Body of pancreas (tissue), 4 donors: ENCODE measurements at regions not wholly inside any gene's neighbourhood (a gene's known extent, or its start where the extent isn't known, plus 50 kb on each side); places are given as distances from the start of the nearest gene placed in this dataset.

Experiments used
- ATAC-seq: fragments of 150-250 bp; one replicate; pipeline ENCODE4 v1.9.1; 2016
- DNase-seq, 4 donors: peaks; one replicate each; pipeline ENCODE4 v3.0.0-alpha.2; 2019
- H3K27ac ChIP-seq, 4 donors: fragments of 200-600 bp; sonication (generic); 1 replicate in 3 of 4; 2 replicates in 1 of 4; pipeline versions ENCODE4 v1.5.1 to v1.6.1; 2016 to 2019; ENCODE audit warnings: mild to moderate bottlenecking in 1 of 4, mixed read lengths in 1 of 4, moderate library complexity in 1 of 4
- H3K27me3 ChIP-seq, 2 donors: fragments of 200-600 bp; sonication (generic); one replicate each; pipeline ENCODE4 v1.6.0; 2016; ENCODE audit warnings: mild to moderate bottlenecking in 1 of 2
- H3K36me3 ChIP-seq, 2 donors: fragments of 200-600 bp; sonication (generic); replicated peaks in 1 of 2; 2 replicates each; pipeline ENCODE4 v1.5.1; 2016; ENCODE audit warnings: low read depth in 2 of 2; ENCODE audit not compliant: insufficient read depth in 1 of 2
- H3K4me1 ChIP-seq: fragments of 200-600 bp; sonication (generic); one replicate; pipeline ENCODE4 v1.6.0; 2016
- H3K4me3 ChIP-seq, 2 donors: fragments of 200-600 bp; sonication (generic); 1 replicate in 1 of 2; 2 replicates in 1 of 2; pipeline ENCODE4 v1.5.1; 2016 to 2019
- H3K9me3 ChIP-seq, 3 donors: fragments of 200-600 bp; sonication (generic); 1 replicate in 2 of 3; 2 replicates in 1 of 3; pipeline ENCODE4 v1.5.1; 2016
- CTCF ChIP-seq, 7 experiments: fragments of 450-650 bp in 4 of 7; fragments of 200-600 bp in 3 of 7; sonication (generic) in 3 of 7; IDR thresholded peaks; one replicate each; pipeline ENCODE4 v1.5.1; 2016 to 2019; ENCODE audit warnings: antibody characterized with exemption in 7 of 7
- POLR2A ChIP-seq, 3 donors: fragments of 450-650 bp; IDR thresholded peaks; one replicate each; pipeline ENCODE4 v1.6.1; 2016; ENCODE audit warnings: antibody characterized with exemption in 3 of 3, mild to moderate bottlenecking in 2 of 3
- WGBS, 2 donors: methylation state at CpG; one replicate each; pipeline ENCODE4 v1.1.5; 2017; 5-methylcytosine and 5-hydroxymethylcytosine counted together
- intact Hi-C: fragments of 100-400 bp; cut with DNase I; formaldehyde crosslinking; loops from one replicate; pipeline ENCODE4 v1.15.1; 2023

- no peak overlapping the region for H3K27ac ChIP-seq
- H3K4me1 ChIP-seq = no peaks in the 10 kb centered on the region
- H3K9me3 ChIP-seq = no peaks in the 10 kb centered on the region
- no peak for TF ChIP-seq CTCF (IDR thresholded peaks at IDR 0.05)
- TF ChIP-seq POLR2A (IDR thresholded peaks at IDR 0.05) = no peak
- no peak overlapping the region for H3K4me3 ChIP-seq
- no peaks in the 10 kb centered on the region for H3K27me3 ChIP-seq
- intact Hi-C loops = no loop called here
- WGBS, 2 donors = 30 to 36% methylated on average over 4 of the region's 4 CpGs
- no peaks in the 10 kb centered on the region for H3K36me3 ChIP-seq
- no peak for ATAC-seq
- DNase-seq = no peak
These were observed 181.9 kb upstream of the DLGAP1 start for GRCh38 chr18:4636967-4637366.

- Histone ChIP-seq H3K4me1 (no peaks in the 10 kb centered on the region), H3K4me3 (no peak overlapping the region), H3K36me3 (no peaks in the 10 kb centered on the region), H3K27ac (no peak overlapping the region), H3K9me3 (no peaks in the 10 kb centered on the region), H3K27me3 (no peaks in the 10 kb centered on the region)
- DNase-seq (no peak), ATAC-seq (no peak)
- TF ChIP-seq CTCF (IDR thresholded peaks at IDR 0.05) = no peak
- TF ChIP-seq POLR2A (IDR thresholded peaks at IDR 0.05) = no peak
- intact Hi-C loops = no loop called here
- 66 to 75% methylated on average over 6 of the region's 6 CpGs for WGBS, 2 donors
These were observed 176.1 kb upstream of the DLGAP1 start for GRCh38 chr18:4631239-4631638.

GRCh38 chr18:4605212-4605611, 150.1 kb upstream of the DLGAP1 start:
- H3K27ac ChIP-seq = no peak overlapping the region
- H3K4me1 ChIP-seq = no peaks in the 10 kb centered on the region
- H3K4me3 ChIP-seq = no peak overlapping the region
- DNase-seq (no peak), ATAC-seq (no peak)
- H3K36me3 ChIP-seq = no peaks in the 10 kb centered on the region
- H3K9me3 ChIP-seq = no peaks in the 10 kb centered on the region
- intact Hi-C loops = no loop called here
- no peaks in the 10 kb centered on the region for H3K27me3 ChIP-seq
- TF ChIP-seq CTCF (IDR thresholded peaks at IDR 0.05) (no peak), POLR2A (IDR thresholded peaks at IDR 0.05) (no peak)
- WGBS, 2 donors = 47 to 58% methylated on average over 3 of the region's 3 CpGs

- WGBS, 2 donors = 70 to 72% methylated on average over 7 of the region's 7 CpGs
- ATAC-seq (no peak), DNase-seq (no peak)
- no peak overlapping the region for H3K27ac ChIP-seq
- intact Hi-C loops = no loop called here
- no peaks in the 10 kb centered on the region for H3K27me3 ChIP-seq
- no peaks in the 10 kb centered on the region for H3K36me3 ChIP-seq
- no peak overlapping the region for H3K4me3 ChIP-seq
- no peaks in the 10 kb centered on the region for H3K4me1 ChIP-seq
- H3K9me3 ChIP-seq = no peaks in the 10 kb centered on the region
- TF ChIP-seq CTCF (IDR thresholded peaks at IDR 0.05) (no peak), POLR2A (IDR thresholded peaks at IDR 0.05) (no peak)
These were observed 148.8 kb upstream of the DLGAP1 start for GRCh38 chr18:4603955-4604354.

- ATAC-seq (no peak), DNase-seq (no peak)
- H3K4me1 ChIP-seq = no peaks in the 10 kb centered on the region
- intact Hi-C loops = no loop called here
- no peaks in the 10 kb centered on the region for H3K9me3 ChIP-seq
- H3K4me3 ChIP-seq = no peak overlapping the region
- no peaks in the 10 kb centered on the region for H3K36me3 ChIP-seq
- TF ChIP-seq CTCF (IDR thresholded peaks at IDR 0.05) (no peak), POLR2A (IDR thresholded peaks at IDR 0.05) (no peak)
- H3K27ac ChIP-seq = no peak overlapping the region
- H3K27me3 ChIP-seq = no peaks in the 10 kb centered on the region
- 21 to 31% methylated on average over 4 of the region's 4 CpGs for WGBS, 2 donors
These were observed 144.2 kb upstream of the DLGAP1 start for GRCh38 chr18:4599312-4599711.
